Neural progenitor cell (in vitro differentiated cells): ENCODE measurements at regions not wholly inside any gene's neighbourhood (a gene's known extent, or its start where the extent isn't known, plus 50 kb on each side); places are given as distances from the start of the nearest gene placed in this dataset.

Experiments
- DNase-seq: peaks from one replicate; pipeline ENCODE4 v3.0.0-alpha.2; 2016; ENCODE audit warnings: low spot score
- H2AFZ ChIP-seq: fragments of 200-600 bp; sonication (generic); replicated peaks from 2 replicates; pipeline ENCODE4 v1.6.1; 2016; ENCODE audit warnings: antibody characterized with exemption
- H3F3A ChIP-seq: fragments of 200-600 bp; sonication (generic); 2 replicates; pipeline ENCODE4 v1.6.1; 2016; ENCODE audit warnings: antibody characterized with exemption, low read depth
- H3K27ac ChIP-seq: fragments of 200-600 bp; sonication (generic); 2 replicates; pipeline ENCODE4 v1.5.1; 2016; ENCODE audit warnings: mild to moderate bottlenecking
- H3K27me3 ChIP-seq: fragments of 200-600 bp; sonication (generic); 2 replicates; pipeline ENCODE4 v1.6.1; 2016; ENCODE audit warnings: mild to moderate bottlenecking, moderate library complexity
- H3K36me3 ChIP-seq: fragments of 200-600 bp; sonication (generic); 2 replicates; pipeline ENCODE4 v1.5.1; 2016
- H3K4me1 ChIP-seq: fragments of 200-600 bp; sonication (generic); 2 replicates; pipeline ENCODE4 v1.6.1; 2016; ENCODE audit warnings: mixed run types
- H3K4me2 ChIP-seq: fragments of 200-600 bp; sonication (generic); 2 replicates; pipeline ENCODE4 v1.6.1; 2016
- H3K4me3 ChIP-seq: fragments of 200-600 bp; sonication (generic); 2 replicates; pipeline ENCODE4 v1.5.1; 2016
- H3K79me2 ChIP-seq: fragments of 200-600 bp; sonication (generic); 2 replicates; pipeline ENCODE4 v1.6.1; 2016; ENCODE audit warnings: low read depth
- H3K9ac ChIP-seq: fragments of 200-600 bp; sonication (generic); 2 replicates; pipeline ENCODE4 v1.6.1; 2016
- H3K9me3 ChIP-seq: fragments of 200-600 bp; sonication (generic); 2 replicates; pipeline ENCODE4 v1.5.1; 2016; ENCODE audit warnings: low read depth
- H4K20me1 ChIP-seq: fragments of 200-600 bp; sonication (generic); 2 replicates; pipeline ENCODE4 v1.6.1; 2016; ENCODE audit warnings: low read depth
- H3K27ac Mint-ChIP-seq: 3 replicates; pipeline ENCODE4 v1.8.0; 2021; ENCODE audit warnings: mixed read lengths
- H3K27me3 Mint-ChIP-seq: 2 replicates; pipeline ENCODE4 v1.8.0; 2022; ENCODE audit warnings: low read depth, mild to moderate bottlenecking, inconsistent platforms, moderate library complexity, mixed read lengths; ENCODE audit not compliant: insufficient read depth
- H3K36me3 Mint-ChIP-seq: 3 replicates; pipeline ENCODE4 v1.8.0; 2021; ENCODE audit warnings: mixed read lengths
- H3K4me1 Mint-ChIP-seq: 3 replicates; pipeline ENCODE4 v1.8.0; 2021; ENCODE audit warnings: mixed read lengths
- H3K4me3 Mint-ChIP-seq: 3 replicates; pipeline ENCODE4 v1.8.0; 2021; ENCODE audit warnings: mild to moderate bottlenecking, moderate library complexity, mixed read lengths
- H3K9me3 Mint-ChIP-seq: 3 replicates; pipeline ENCODE4 v1.8.0; 2020; ENCODE audit warnings: mixed read lengths
- CTCF ChIP-seq: fragments of 200-600 bp; sonication (generic); IDR thresholded peaks from 2 replicates; pipeline ENCODE4 v1.5.1; 2017; ENCODE audit warnings: antibody characterized with exemption, mild to moderate bottlenecking
- EZH2 ChIP-seq: fragments of 200-600 bp; sonication (generic); IDR thresholded peaks from 2 replicates; pipeline ENCODE4 v1.6.1; 2017; ENCODE audit warnings: antibody characterized with exemption, mild to moderate bottlenecking, moderate library complexity
- EZH2phosphoT487 ChIP-seq: fragments of 200-600 bp; sonication (generic); IDR thresholded peaks from 2 replicates; pipeline ENCODE4 v1.6.1; 2017; ENCODE audit warnings: antibody characterized with exemption

GRCh38 chr4:62130637-62131036 lies 930.5 kb downstream of the ADGRL3 start:
- TF ChIP-seq CTCF (no peak), EZH2 (no peak), EZH2phosphoT487 (no peak)
- Histone ChIP-seq H3F3A (no peaks in the 10 kb centered on the region), H3K4me2 (no peak overlapping the region), H3K36me3 (no peaks in the 10 kb centered on the region), H3K4me1 (no peaks in the 10 kb centered on the region), H3K27me3 (no peaks in the 10 kb centered on the region), H3K4me3 (no peak overlapping the region), H3K79me2 (no peaks in the 10 kb centered on the region), H3K9me3 (no peaks in the 10 kb centered on the region), H3K9ac (no peak overlapping the region), H4K20me1 (no peaks in the 10 kb centered on the region), H3K27ac (no peak overlapping the region), H2AFZ (no peak overlapping the region)
- Mint-ChIP-seq H3K4me1 (peaks cover 23% of the 10 kb centered on the region), H3K4me3 (no peak overlapping the region), H3K9me3 (peaks cover 17% of the 10 kb centered on the region), H3K36me3 (no peaks in the 10 kb centered on the region), H3K27me3 (peaks cover 2% of the 10 kb centered on the region), H3K27ac (no peak overlapping the region)
- no peak for DNase-seq

DNA sequence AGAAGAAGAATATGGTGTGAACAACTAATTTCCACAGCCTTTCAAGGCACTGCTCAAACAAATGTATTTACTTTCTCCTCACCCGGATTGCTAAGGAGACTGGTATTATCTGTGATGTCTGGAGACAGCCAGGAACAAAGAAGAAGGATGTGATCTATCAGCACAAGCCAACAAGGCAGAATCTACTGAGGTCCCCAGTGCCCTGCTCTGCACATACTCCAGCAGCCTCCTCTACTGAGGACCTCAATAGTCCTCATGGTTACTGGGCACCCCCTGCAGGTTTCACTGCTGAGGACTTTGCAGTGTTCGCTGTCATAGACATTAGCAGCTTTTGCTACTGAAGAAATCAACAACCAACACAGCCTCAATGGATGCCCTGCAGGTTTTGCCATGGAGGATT lies 930.1 kb downstream of the ADGRL3 start:
- H3K4me3 Mint-ChIP-seq: no peak overlapping the region
- H3K36me3 ChIP-seq: no peaks in the 10 kb centered on the region
- TF ChIP-seq EZH2 (no peak), CTCF (no peak), EZH2phosphoT487 (no peak)
- H3K79me2 ChIP-seq: no peaks in the 10 kb centered on the region
- H2AFZ ChIP-seq: peak overlapping the region; percentile 63
- H3K27ac Mint-ChIP-seq: no peak overlapping the region
- H3K4me2 ChIP-seq: no peak overlapping the region
- H3K27me3 ChIP-seq: no peaks in the 10 kb centered on the region
- H3K27ac ChIP-seq: no peak overlapping the region
- no peaks in the 10 kb centered on the region for H3K9me3 ChIP-seq
- peak; percentile 3 for DNase-seq
- peaks cover 20% of the 10 kb centered on the region for H3K4me1 Mint-ChIP-seq
- H4K20me1 ChIP-seq: no peaks in the 10 kb centered on the region
- peaks cover 2% of the 10 kb centered on the region for H3K27me3 Mint-ChIP-seq
- no peaks in the 10 kb centered on the region for H3K36me3 Mint-ChIP-seq
- peaks cover 17% of the 10 kb centered on the region for H3K9me3 Mint-ChIP-seq
- no peak overlapping the region for H3K9ac ChIP-seq
- H3K4me1 ChIP-seq: no peaks in the 10 kb centered on the region
- no peaks in the 10 kb centered on the region for H3F3A ChIP-seq
- H3K4me3 ChIP-seq: no peak overlapping the region
